NB4 (cell line): ENCODE measurements at regions not wholly inside any gene's neighbourhood (a gene's known extent, or its start where the extent isn't known, plus 50 kb on each side); places are given as distances from the start of the nearest gene placed in this dataset.

ENCODE experiments used
- DNase-seq: peaks from one replicate; pipeline ENCODE4 v3.0.0; 2010; ENCODE audit warnings: low read depth
- H3K4me3 ChIP-seq: one replicate; pipeline ENCODE4 v1.5.1; 2011; ENCODE audit warnings: mild to moderate bottlenecking, low read depth, low read length, moderate library complexity
- CTCF ChIP-seq: IDR thresholded peaks from one replicate; pipeline ENCODE4 v1.5.1; 2012; ENCODE audit warnings: low read depth, low read length
- MYC ChIP-seq: IDR thresholded peaks from 2 replicates; pipeline ENCODE4 v1.6.1; 2011; ENCODE audit warnings: low read depth, low read length
- POLR2A ChIP-seq: IDR thresholded peaks from 2 replicates; pipeline ENCODE4 v1.6.1; 2011; ENCODE audit warnings: mild to moderate bottlenecking; ENCODE audit not compliant: insufficient read length; ENCODE audit errors: extremely low read depth
- TF ChIP-seq, protein P1 (sequence below): IDR thresholded peaks from 2 replicates; pipeline ENCODE4 v1.6.1; 2011; ENCODE audit warnings: low read depth, low read length

DNA sequence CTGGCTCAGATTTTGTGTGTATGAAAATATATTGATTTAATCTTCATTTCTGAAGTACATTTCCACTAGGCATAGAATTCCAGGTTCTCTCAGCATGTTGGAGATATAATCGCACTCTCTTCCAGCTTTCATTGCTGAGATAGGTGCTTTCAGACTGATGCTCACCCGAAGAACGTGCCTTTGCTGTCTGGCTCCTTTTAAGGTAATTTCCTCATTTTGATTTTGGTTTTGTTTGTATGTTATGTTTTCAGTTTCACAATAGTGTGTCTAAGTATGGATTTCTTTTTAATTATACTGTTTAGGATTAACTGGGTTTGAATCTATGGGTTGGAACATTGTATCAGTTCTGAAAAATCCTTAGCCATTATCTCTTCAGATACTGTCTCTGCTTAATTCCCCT is 132.0 kb upstream of the NFIB start:
- H3K4me3 ChIP-seq = no peak overlapping the region
- no peak for DNase-seq
- TF ChIP-seq, protein P1, sequence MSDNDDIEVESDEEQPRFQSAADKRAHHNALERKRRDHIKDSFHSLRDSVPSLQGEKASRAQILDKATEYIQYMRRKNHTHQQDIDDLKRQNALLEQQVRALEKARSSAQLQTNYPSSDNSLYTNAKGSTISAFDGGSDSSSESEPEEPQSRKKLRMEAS = no peak
- TF ChIP-seq POLR2A = no peak
- no peak for TF ChIP-seq MYC
- TF ChIP-seq CTCF = no peak

- no peak overlapping the region for H3K4me3 ChIP-seq
- no peak for DNase-seq
- TF ChIP-seq MYC (no peak), POLR2A (no peak), CTCF (no peak)
- TF ChIP-seq, protein P1 = no peak
These were observed 129.0 kb upstream of the NFIB start for GRCh38 chr9:14442956-14443355.

- TF ChIP-seq MYC (no peak), CTCF (peak; percentile 65)
- no peak overlapping the region for H3K4me3 ChIP-seq
- peak; percentile 63 for DNase-seq
These were observed 128.2 kb upstream of the NFIB start for GRCh38 chr9:14441976-14442651.

- TF ChIP-seq, protein P1 = no peak
- TF ChIP-seq CTCF (no peak), MYC (no peak), POLR2A (no peak)
- DNase-seq = no peak
- no peak overlapping the region for H3K4me3 ChIP-seq
These were observed 127.2 kb upstream of the NFIB start for GRCh38 chr9:14441115-14441514.

DNA sequence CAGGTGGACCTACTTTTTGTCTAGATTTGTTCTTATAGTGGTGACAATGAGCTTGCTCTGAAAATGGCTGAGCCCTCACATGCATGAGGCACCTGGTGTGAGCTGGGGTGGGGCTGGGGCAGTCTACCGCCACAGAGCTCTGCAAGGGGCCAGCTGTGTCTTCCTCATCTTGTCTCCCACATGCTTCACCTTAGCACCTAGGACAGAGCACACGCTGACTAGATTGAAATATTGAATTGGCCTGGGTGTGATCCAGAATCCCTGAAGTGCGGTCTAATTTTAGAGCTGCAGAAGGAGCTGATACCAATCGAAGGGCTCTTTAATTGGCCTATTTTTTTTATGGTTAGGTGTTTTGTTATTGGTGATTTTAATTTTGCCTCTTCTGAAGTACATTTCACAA is 126.1 kb upstream of the NFIB start:
- DNase-seq = no peak
- no peak for TF ChIP-seq POLR2A
- TF ChIP-seq, protein P1 = no peak
- TF ChIP-seq MYC = no peak
- TF ChIP-seq CTCF = no peak
- H3K4me3 ChIP-seq = no peak overlapping the region

GRCh38 chr9:14439555-14439954 is 125.6 kb upstream of the NFIB start:
- no peak for DNase-seq
- H3K4me3 ChIP-seq = no peak overlapping the region
- TF ChIP-seq, protein P1 = no peak
